Dendritic cell treated with granulocyte-macrophage colony-stimulating factor and Interleukin-4, amounts not matched to agents 40 ng/mL and 50 ng/mL, for 4 days (primary cell): ENCODE measurements at regions not wholly inside any gene's neighbourhood (a gene's known extent, or its start where the extent isn't known, plus 50 kb on each side); places are given as distances from the start of the nearest gene placed in this dataset.
"Not testable (repeated sequence)": the region's sequence is repeated elsewhere in the genome, so short reads cannot be mapped to it uniquely, and the experiment has no call there.

ENCODE experiments used
- H3K27ac Mint-ChIP-seq: one replicate; pipeline ENCODE4 v1.8.0; 2022; ENCODE audit warnings: mild to moderate bottlenecking, mixed read lengths
- H3K27me3 Mint-ChIP-seq: one replicate; pipeline ENCODE4 v1.8.0; 2022; ENCODE audit warnings: mild to moderate bottlenecking, mixed read lengths
- H3K36me3 Mint-ChIP-seq: one replicate; pipeline ENCODE4 v1.8.0; 2022; ENCODE audit warnings: low read depth, mixed read lengths
- H3K4me1 Mint-ChIP-seq: one replicate; pipeline ENCODE4 v1.8.0; 2022; ENCODE audit warnings: low read depth, mixed read lengths
- H3K4me3 Mint-ChIP-seq: one replicate; pipeline ENCODE4 v1.8.0; 2022; ENCODE audit warnings: mild to moderate bottlenecking, moderate library complexity, mixed read lengths
- H3K9me3 Mint-ChIP-seq: one replicate; pipeline ENCODE4 v1.8.0; 2022; ENCODE audit warnings: mixed read lengths
- intact Hi-C: fragments of 100-400 bp; cut with micrococcal nuclease; formaldehyde crosslinking; loops from one replicate; pipeline ENCODE4 v1.15.0; 2022

DNA sequence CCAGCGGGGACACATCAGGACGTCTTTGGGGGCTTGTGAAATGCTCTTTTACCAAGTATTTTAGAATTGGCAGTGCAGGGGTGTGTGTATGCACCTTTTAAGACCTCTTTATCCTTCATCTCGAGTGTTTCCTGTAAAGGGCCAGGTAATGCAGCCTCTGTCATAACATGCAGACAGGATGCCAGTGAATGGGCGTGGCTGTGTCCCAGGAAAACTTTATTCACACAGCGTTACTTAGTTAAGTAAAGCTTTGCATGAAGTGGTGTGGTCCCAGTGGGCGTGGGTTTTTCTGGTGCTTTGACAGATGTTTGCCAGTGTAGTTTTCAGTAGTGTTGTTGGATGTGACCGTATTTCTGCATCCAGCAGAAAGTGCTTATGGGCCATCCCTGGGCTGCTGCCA lies 70.3 kb upstream of the FAN1 start:
- H3K4me3 Mint-ChIP-seq, H3K4me1 Mint-ChIP-seq, H3K27me3 Mint-ChIP-seq, H3K27ac Mint-ChIP-seq, H3K9me3 Mint-ChIP-seq, intact Hi-C loops: not testable (repeated sequence)
- H3K36me3 Mint-ChIP-seq, result peaks cover 75% of the 10 kb centered on the region

- H3K27ac Mint-ChIP-seq, H3K9me3 Mint-ChIP-seq, H3K27me3 Mint-ChIP-seq, H3K4me3 Mint-ChIP-seq, H3K4me1 Mint-ChIP-seq, intact Hi-C loops: not testable (repeated sequence)
- H3K36me3 Mint-ChIP-seq, result peaks cover 43% of the 10 kb centered on the region
Observed at GRCh38 chr15:30841639-30842038, 62.1 kb upstream of the FAN1 start.

- H3K9me3 Mint-ChIP-seq, H3K4me1 Mint-ChIP-seq, H3K27me3 Mint-ChIP-seq, H3K4me3 Mint-ChIP-seq, H3K27ac Mint-ChIP-seq, intact Hi-C loops: not testable (repeated sequence)
- peaks cover 30% of the 10 kb centered on the region for H3K36me3 Mint-ChIP-seq
Observed at GRCh38 chr15:30842798-30843472, 60.8 kb upstream of the FAN1 start.

DNA sequence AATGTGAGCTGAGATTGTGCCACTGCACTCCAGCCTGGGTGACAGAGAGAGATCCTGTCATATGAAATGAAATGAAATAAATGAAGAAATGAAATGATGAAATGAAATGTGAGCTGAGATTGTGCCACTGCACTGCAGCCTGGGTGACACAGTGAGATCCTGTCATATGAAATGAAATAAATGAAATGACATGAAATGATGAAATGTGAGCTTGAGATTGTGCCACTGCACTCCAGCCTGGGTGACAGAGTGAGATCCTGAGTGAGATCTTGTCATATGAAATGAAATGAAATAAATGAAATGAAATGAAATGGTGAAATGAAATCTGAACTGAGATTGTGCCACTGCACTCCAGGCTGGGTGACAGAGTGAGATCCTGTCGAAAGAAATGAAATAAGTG lies 58.2 kb upstream of the FAN1 start:
- H3K36me3 Mint-ChIP-seq, result peaks cover 17% of the 10 kb centered on the region
- H3K27me3 Mint-ChIP-seq, H3K4me3 Mint-ChIP-seq, H3K27ac Mint-ChIP-seq, H3K9me3 Mint-ChIP-seq, intact Hi-C loops, H3K4me1 Mint-ChIP-seq: not testable (repeated sequence)
